ENCODE measurements at regions not wholly inside any gene's neighbourhood (a gene's known extent, or its start where the extent isn't known, plus 50 kb on each side); places are given as distances from the start of the nearest gene placed in this dataset.
"Not testable (repeated sequence)": the region's sequence is repeated elsewhere in the genome, so short reads cannot be mapped to it uniquely, and the experiment has no call there.

DNA sequence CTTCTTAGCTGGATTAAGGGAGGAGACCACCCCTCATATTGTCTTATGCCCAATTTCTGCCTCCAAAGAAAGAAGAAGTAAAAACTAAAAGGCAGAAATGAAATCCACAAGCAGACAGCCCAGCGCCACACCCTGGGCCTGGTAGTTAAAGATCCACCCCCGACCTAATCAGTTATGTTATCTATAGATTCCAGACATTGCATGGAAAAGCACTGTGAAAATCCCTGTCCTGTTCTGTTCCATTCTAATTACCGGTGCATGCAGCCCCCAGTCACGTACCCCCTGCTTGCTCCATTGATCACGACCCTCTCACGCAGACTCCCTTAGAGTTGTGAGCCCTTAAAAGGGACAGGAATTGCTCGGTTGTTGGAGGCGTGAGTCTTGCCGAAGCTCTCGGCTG, 85.7 kb upstream of the METAP2 start:
- not testable (repeated sequence) for TF ChIP-seq CTCF (IDR thresholded peaks at IDR 0.05; ENCODE audit: borderline replicate concordance, extremely low read depth, low read length, poor library complexity, severe bottlenecking); EZH2 (IDR thresholded peaks at IDR 0.05; ENCODE audit: borderline replicate concordance, low read depth, low read length, severe bottlenecking)

All from DND-41 (cell line).